Adipocyte (in vitro differentiated cells): ENCODE measurements at regions not wholly inside any gene's neighbourhood (a gene's known extent, or its start where the extent isn't known, plus 50 kb on each side); places are given as distances from the start of the nearest gene placed in this dataset.
A peak's percentile ranks its signal among the peaks of the same experiment; 100 is the strongest.
"Not testable (repeated sequence)": the region's sequence is repeated elsewhere in the genome, so short reads cannot be mapped to it uniquely, and the experiment has no call there.

ENCODE experiments used
- DNase-seq: peaks from one replicate; pipeline ENCODE4 v3.0.0-alpha.2; 2015; ENCODE audit warnings: low read depth
- H3K27me3 ChIP-seq: replicated peaks from 2 replicates; pipeline ENCODE4 v1.7.0; 2013; ENCODE audit warnings: mild to moderate bottlenecking, low read length, moderate library complexity; ENCODE audit not compliant: control insufficient read depth, insufficient read depth
- H3K36me3 ChIP-seq: 2 replicates; pipeline ENCODE4 v1.7.0; 2013; ENCODE audit warnings: low read length, mild to moderate bottlenecking, moderate library complexity; ENCODE audit not compliant: control insufficient read depth, insufficient read depth, severe bottlenecking
- H3K4me1 ChIP-seq: 2 replicates; pipeline ENCODE4 v1.7.0; 2013; ENCODE audit warnings: mild to moderate bottlenecking, low read length, moderate library complexity; ENCODE audit not compliant: control insufficient read depth, insufficient read depth
- H3K4me3 ChIP-seq: 2 replicates; pipeline ENCODE4 v1.7.0; 2013; ENCODE audit warnings: mild to moderate bottlenecking, low read length, moderate library complexity
- H3K9ac ChIP-seq: 2 replicates; pipeline ENCODE4 v1.7.0; 2013; ENCODE audit warnings: mild to moderate bottlenecking, low read length, moderate library complexity
- H3K9me3 ChIP-seq: 2 replicates; pipeline ENCODE4 v1.7.0; 2013; ENCODE audit warnings: mild to moderate bottlenecking, low read length, moderate library complexity; ENCODE audit not compliant: control insufficient read depth

- Histone ChIP-seq H3K27me3 (no peaks in the 10 kb centered on the region), H3K4me3 (no peak overlapping the region), H3K4me1 (peaks cover 8% of the 10 kb centered on the region), H3K36me3 (no peaks in the 10 kb centered on the region), H3K9me3 (no peaks in the 10 kb centered on the region), H3K9ac (no peak overlapping the region)
- DNase-seq: no peak
Measured at GRCh38 chr1:14412235-14412634, 186.2 kb upstream of the KAZN start.

DNA sequence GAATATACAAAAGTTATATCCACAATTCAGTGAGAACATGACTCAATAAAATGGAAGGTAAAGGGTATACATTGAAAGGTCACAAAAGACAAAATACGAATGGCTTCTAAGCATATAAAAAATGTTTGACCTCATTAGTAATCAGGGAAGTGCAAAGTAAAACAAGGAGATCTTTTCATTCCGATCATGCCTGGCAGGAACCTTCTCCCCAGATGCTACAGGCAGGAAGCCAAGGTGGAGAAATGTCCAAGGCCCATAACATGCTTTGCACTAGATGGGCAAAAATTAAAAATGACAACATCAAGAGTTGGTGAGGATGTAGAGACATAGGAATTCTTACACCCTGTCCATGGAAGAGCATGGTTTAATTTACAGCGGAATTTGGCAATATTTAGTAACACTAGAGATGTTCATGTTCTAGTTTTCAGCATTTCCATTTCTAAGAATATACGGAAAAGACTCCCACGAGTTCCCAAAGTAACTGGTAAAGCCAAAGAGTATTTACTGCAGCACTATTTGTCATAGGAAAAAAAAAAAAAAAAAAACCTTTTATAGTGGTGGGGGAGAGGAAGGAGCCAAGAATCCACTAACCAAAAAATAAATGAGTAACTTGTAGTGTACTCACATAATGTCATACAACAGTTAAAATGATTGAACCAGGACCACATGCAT, 184.5 kb upstream of the KAZN start:
- DNase-seq: peak; percentile 18
- peaks cover 8% of the 10 kb centered on the region for H3K4me1 ChIP-seq

GRCh38 chr1:14415396-14415795, 183.1 kb upstream of the KAZN start:
- no peak for DNase-seq
- no peaks in the 10 kb centered on the region for H3K9me3 ChIP-seq
- no peak overlapping the region for H3K4me3 ChIP-seq

More for the DNA sequence above, 184.5 kb upstream of the KAZN start:
- Histone ChIP-seq H3K27me3 (no peaks in the 10 kb centered on the region), H3K9ac (no peak overlapping the region), H3K9me3 (no peaks in the 10 kb centered on the region), H3K4me3 (peak overlapping the region; percentile 27), H3K36me3 (no peaks in the 10 kb centered on the region)

GRCh38 chr1:14419778-14420218, 178.7 kb upstream of the KAZN start:
- DNase-seq: not testable (repeated sequence)

More at GRCh38 chr1:14415396-14415795, 183.1 kb upstream of the KAZN start:
- Histone ChIP-seq H3K4me1 (peaks cover 8% of the 10 kb centered on the region), H3K27me3 (no peaks in the 10 kb centered on the region), H3K9ac (no peak overlapping the region), H3K36me3 (no peaks in the 10 kb centered on the region)

DNA sequence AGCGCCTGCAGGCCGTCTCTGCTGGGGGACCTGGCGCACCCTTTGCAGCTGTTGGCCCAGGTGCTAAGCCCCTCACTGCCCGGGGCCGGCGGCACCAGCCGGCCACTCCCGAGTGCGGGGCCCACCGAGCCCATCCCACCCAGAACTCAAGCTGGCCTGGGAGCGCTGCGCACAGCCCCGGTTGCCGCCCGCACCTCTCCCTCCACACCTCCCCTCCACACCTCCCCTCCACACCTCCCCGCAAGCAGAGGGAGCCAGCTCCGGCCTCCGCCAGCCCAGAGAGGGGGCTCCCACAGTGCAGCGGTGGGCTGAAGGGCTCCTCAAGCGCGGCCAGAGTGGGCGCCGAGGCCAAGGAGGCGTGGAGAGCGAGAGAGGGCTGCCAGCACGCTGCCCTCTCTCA, 177.8 kb upstream of the KAZN start:
- DNase-seq: no peak
- H3K4me1 ChIP-seq: no peaks in the 10 kb centered on the region
- H3K27me3 ChIP-seq: no peaks in the 10 kb centered on the region
- no peak overlapping the region for H3K4me3 ChIP-seq
- no peaks in the 10 kb centered on the region for H3K9me3 ChIP-seq
- H3K36me3 ChIP-seq: no peaks in the 10 kb centered on the region
- H3K9ac ChIP-seq: no peak overlapping the region

More at GRCh38 chr1:14419778-14420218, 178.7 kb upstream of the KAZN start:
- not testable (repeated sequence) for H3K9me3 ChIP-seq, H3K36me3 ChIP-seq, H3K4me3 ChIP-seq, H3K9ac ChIP-seq, H3K4me1 ChIP-seq, H3K27me3 ChIP-seq

DNA sequence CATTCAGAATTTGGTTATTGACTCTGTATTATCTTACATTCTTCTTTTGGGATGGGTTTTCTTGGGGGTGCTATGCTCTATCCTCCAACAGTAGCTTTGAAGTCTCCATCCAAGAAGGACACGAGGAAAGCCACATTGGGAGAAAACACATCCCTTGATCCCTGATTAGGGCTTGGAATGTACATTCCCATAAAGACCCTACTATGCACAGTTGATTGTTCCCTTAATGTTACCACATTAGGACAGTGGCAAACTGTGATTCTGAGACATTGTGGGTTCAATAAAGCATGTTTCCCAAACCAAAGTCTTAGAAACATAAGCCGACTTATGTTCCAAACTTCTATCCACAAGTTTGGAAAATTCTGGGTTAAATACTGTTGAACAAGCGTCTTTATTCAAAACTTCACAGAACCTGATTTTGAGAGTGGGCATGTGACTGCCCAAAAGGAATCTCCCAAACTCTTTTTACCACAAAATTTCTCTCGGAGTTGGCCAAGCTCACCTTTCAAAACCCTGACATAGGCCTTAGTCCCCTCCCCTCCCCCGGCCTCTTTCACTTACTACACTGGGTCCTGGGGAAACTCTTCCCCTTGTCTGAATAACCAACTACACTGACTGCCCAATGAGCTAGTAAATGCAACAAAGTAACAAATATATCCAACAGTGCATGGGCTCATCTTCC, 177.0 kb upstream of the KAZN start:
- Histone ChIP-seq H3K9ac (no peak overlapping the region), H3K9me3 (no peaks in the 10 kb centered on the region), H3K36me3 (no peaks in the 10 kb centered on the region), H3K27me3 (no peaks in the 10 kb centered on the region), H3K4me3 (no peak overlapping the region), H3K4me1 (no peaks in the 10 kb centered on the region)
- no peak for DNase-seq

- H3K27me3 ChIP-seq: no peaks in the 10 kb centered on the region
- no peak overlapping the region for H3K9ac ChIP-seq
- no peaks in the 10 kb centered on the region for H3K36me3 ChIP-seq
- DNase-seq: no peak
- no peak overlapping the region for H3K4me3 ChIP-seq
- H3K4me1 ChIP-seq: no peaks in the 10 kb centered on the region
- H3K9me3 ChIP-seq: no peaks in the 10 kb centered on the region
Measured at GRCh38 chr1:14421977-14422609, 176.4 kb upstream of the KAZN start.

- H3K9me3 ChIP-seq: no peaks in the 10 kb centered on the region
Measured at GRCh38 chr1:14424325-14425002, 174.0 kb upstream of the KAZN start.

GRCh38 chr1:14426854-14427253, 171.6 kb upstream of the KAZN start:
- Histone ChIP-seq H3K4me1 (no peaks in the 10 kb centered on the region), H3K36me3 (no peaks in the 10 kb centered on the region), H3K9me3 (no peaks in the 10 kb centered on the region), H3K27me3 (no peaks in the 10 kb centered on the region), H3K4me3 (no peak overlapping the region), H3K9ac (no peak overlapping the region)
- DNase-seq: no peak

More at GRCh38 chr1:14424325-14425002, 174.0 kb upstream of the KAZN start:
- no peaks in the 10 kb centered on the region for H3K27me3 ChIP-seq
- no peak overlapping the region for H3K9ac ChIP-seq
- no peak for DNase-seq
- H3K4me3 ChIP-seq: no peak overlapping the region
- no peaks in the 10 kb centered on the region for H3K36me3 ChIP-seq
- H3K4me1 ChIP-seq: no peaks in the 10 kb centered on the region

- Histone ChIP-seq H3K4me1 (no peaks in the 10 kb centered on the region), H3K9me3 (no peaks in the 10 kb centered on the region), H3K9ac (no peak overlapping the region), H3K4me3 (no peak overlapping the region), H3K27me3 (no peaks in the 10 kb centered on the region), H3K36me3 (no peaks in the 10 kb centered on the region)
- no peak for DNase-seq
Measured at GRCh38 chr1:14429577-14429976, 168.9 kb upstream of the KAZN start.

DNA sequence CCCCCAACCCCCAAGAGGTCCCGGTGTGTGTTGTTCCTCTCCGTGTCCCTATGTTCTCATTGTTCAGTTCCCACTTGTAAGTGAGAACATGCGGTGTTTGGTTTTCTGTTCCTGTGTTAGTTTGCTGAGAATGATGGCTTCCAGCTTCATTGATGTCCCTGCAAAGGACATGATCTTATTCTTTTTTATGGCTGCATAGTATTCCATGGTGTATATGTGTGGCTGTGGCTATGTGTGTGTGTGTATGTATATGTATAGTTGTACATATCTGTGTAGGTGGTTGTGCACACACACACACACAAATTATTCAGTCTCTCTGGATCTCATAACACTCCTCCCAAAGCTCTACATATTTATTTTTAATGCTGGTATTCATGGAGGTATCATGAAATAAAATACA, 165.8 kb upstream of the KAZN start:
- H3K27me3 ChIP-seq, DNase-seq: not testable (repeated sequence)

More for the DNA sequence above, 165.8 kb upstream of the KAZN start:
- H3K4me1 ChIP-seq, H3K9me3 ChIP-seq, H3K4me3 ChIP-seq, H3K9ac ChIP-seq, H3K36me3 ChIP-seq: not testable (repeated sequence)
